SW 1271 (cell line): ENCODE measurements at regions not wholly inside any gene's neighbourhood (a gene's known extent, or its start where the extent isn't known, plus 50 kb on each side); places are given as distances from the start of the nearest gene placed in this dataset.
"Not testable (repeated sequence)": the region's sequence is repeated elsewhere in the genome, so short reads cannot be mapped to it uniquely, and the experiment has no call there.

Experiments used
- DNase-seq, 2 experiments: peaks; one replicate each; lab custom pipeline; 2025; lab: John Stamatoyannopoulos, UW

DNA sequence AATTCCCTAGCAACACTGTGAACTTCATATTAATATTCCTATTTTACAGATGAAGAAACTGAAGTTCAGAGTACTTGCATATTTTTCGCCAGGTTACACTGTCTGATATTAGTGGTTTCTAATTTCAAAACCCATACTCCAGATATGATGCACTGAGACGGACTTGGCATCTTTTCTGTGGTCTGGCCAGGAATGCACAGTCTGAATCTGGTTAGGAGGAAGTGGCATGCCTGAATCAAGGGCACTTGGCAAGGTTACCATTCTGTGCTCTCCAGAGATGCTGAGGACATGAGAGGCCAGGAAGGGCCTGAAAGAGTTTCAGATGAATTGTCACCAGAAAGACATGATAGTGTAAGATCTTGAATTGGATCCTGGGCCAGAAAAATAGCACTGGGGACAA lies 150.1 kb downstream of the HAO1 start:
- DNase-seq: no peak

GRCh38 chr20:7792150-7792869 lies 147.9 kb downstream of the HAO1 start:
- no peak for DNase-seq

- no peak for DNase-seq
These were observed 142.1 kb downstream of the HAO1 start for GRCh38 chr20:7798176-7798575.

GRCh38 chr20:7799862-7800261 lies 140.4 kb downstream of the HAO1 start:
- DNase-seq: no peak

DNA sequence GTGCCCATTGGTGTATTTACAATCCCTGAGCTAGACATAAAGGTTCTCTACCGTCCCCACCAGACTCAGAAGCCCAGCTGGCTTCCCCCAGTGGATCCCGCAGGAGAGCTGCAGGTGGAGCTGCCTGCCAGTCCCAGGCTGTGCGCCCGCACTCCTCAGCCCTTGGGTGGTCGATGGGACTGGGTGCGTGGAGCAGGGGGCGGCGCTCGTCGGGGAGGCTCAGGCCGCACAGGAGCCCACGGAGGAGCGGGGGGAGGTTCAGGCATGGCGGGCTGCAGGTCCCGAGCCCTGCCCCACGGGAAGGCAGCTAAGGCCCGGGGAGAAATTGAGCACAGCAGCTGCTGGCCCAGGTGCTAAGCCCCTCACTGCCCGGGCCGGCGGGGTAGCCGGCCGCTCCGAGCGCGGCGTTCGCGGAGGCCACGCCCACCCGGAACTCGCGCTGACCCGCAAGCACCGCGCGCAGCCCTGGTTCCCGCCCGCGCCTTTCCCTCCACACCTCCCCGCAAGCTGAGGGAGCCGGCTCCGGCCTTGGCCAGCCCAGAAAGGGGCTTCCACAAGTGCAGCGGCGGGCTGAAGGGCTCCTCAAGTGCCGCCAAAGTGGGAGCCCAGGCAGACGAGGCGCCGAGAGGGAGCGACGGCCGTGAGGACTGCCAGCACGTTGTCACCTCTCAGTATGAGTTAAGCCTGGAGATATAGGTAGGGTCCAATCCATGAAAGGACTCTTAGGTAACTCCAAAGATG lies 136.7 kb downstream of the HAO1 start:
- not testable (repeated sequence) for DNase-seq

GRCh38 chr20:7806831-7807230 lies 133.4 kb downstream of the HAO1 start:
- no peak for DNase-seq

- DNase-seq: no peak
These were observed 123.0 kb downstream of the HAO1 start for GRCh38 chr20:7817286-7817685.

- no peak for DNase-seq
These were observed 121.8 kb downstream of the HAO1 start for GRCh38 chr20:7818477-7818876.

- no peak for DNase-seq
These were observed 119.4 kb downstream of the HAO1 start for GRCh38 chr20:7820897-7821296.

DNA sequence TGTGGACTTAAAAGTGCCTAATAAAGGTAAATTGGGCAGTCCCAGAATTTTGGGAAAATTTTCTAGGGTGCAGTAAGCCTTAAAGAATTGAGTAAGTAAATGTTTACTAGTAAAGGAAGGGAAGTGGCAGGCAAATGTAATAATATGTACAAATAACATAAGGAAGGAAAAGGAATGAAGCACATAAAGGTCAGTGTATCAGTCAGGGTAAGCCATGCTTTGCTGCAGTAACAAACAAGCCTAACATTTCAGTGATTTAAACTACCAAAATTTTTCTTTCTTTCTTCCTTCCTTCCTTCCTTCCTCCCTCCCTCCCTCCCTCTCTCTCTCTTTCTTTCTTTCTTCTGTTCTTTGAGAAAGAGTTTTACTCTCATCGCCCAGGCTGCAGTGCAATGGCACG lies 117.5 kb downstream of the HAO1 start:
- no peak for DNase-seq

GRCh38 chr20:7828437-7828836 lies 111.8 kb downstream of the HAO1 start:
- DNase-seq: no peak

DNA sequence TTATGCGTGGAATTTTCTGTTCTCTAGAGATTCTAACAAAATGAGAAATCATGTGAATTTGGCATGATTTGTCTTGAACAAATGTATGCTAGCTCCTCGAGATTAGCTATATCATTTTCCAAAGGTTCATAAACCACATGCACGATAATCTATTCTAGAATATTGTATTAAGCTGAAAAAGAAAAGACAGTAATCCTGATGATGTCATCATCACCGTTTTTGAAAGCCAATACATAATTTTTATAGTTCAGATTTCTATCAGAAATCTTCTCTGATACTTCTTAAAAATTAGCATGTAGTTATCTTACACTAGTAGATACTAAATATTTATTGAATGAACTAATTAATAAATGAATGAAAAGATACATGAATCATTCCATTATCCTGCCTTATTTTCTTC lies 111.2 kb downstream of the HAO1 start:
- DNase-seq: no peak

- DNase-seq: no peak
These were observed 110.5 kb downstream of the HAO1 start for GRCh38 chr20:7829776-7830175.
